Activated CD4-positive, alpha-beta T cell treated with anti-CD3 and anti-CD28 coated beads, Interleukin-2, Interleukin-4, amounts not matched to agents 100 ng/mL and 50 ng/mL, durations not matched to agents 16 hours and 8 hours (primary cell): ENCODE measurements at regions not wholly inside any gene's neighbourhood (a gene's known extent, or its start where the extent isn't known, plus 50 kb on each side); places are given as distances from the start of the nearest gene placed in this dataset.

Experiments
- DNase-seq: peaks from one replicate; pipeline ENCODE4 v3.0.0-alpha.2; 2020; ENCODE audit warnings: low spot score

DNA sequence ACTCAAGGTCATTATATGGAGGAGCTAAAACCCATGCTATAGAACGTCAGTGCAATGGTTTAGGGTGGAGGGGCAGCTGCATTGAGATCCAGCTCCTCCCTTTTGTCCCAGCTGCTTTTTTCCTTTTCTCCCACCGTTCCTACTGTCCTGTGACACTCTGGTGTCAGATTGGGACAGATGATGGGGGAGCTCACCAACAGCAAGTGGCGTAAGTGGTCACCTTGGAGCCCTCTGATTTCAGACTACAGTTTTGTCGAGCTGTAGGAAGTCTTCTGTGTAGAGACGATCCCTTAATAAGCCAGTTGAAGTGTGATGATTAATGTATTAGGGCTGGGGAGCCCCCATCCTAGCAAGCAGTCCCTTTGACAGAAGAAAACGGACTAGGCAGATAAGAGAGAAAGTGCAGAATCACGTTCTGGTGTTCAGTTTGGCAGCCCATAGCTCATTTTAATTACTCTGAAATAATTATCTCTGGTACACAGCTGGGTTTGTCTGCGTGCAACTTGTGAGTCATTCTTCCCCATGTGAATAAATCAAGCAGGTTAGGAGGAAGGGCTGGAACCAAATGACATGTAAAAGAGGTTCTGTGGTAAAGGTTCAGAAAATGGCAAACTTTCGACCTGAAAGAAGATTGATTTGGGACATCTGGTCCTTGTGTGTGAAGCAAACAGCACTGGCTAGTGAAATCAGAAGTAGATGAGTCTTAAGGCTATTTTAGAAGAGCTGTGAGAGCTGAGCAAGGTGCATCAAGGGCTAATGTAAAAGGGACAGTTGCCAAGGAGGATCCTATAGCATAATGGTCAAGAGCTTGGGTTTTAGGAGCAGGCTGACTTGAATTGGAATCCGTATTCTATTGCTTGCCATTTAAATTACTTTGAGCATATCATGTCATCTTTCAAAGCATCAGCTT lies 241.4 kb downstream of the EDEM1 start:
- peak; percentile 15 for DNase-seq

DNA sequence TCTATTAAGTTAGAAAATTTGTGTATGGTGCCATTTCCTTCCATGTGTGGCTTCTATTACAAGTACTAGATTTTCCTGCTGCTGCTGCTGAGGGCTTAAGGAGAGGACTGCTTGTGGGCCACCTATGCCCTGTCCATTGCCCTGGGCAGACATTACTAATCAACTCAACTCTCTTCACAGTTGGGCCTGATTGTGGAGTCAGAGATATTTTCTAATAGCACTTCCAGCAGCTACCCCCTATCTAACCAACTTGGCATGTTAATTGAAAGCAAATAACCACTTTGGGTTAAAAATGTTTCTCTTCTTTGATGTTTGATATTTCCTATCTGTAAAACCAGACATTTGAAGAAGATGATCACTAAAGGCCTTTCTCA lies 242.0 kb downstream of the EDEM1 start:
- no peak for DNase-seq

DNA sequence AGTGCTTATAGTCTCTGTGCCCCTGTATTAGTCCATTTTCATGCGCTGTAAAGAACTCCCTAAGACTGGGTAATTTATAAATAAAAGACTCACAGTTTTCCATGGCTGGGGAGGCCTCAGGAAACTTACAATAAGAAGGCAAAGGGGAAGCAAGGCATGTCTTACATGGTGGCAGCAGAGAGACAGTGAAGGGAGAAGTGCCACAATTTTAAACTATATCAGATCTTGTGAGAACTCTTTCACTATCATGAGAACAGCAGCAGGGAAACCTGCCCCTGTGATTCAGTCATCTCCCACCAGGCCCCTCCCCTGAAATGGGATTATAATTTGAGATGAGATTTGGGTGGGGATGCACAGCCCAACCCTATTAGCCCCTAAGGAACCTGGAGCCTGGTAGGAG lies 243.2 kb downstream of the EDEM1 start:
- DNase-seq = no peak

DNA sequence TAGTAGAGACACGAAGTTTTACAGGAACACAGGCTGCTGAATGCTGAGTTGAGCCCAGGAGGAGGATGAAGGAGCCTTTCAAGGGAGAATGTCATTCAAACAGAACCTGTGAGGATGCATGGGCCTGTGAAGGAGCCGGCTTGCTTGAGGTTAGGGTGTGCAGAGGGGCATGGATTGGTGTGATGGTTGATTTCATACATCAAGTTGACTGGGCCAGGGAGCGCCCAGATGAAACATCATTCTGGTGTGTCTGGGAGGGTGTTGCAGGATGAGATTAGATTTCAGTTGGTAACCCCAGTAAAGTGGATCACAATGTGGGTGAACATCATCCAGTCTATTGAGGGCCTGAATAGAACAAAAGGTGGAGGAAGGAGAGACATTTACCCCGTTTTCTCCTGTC lies 243.6 kb downstream of the EDEM1 start:
- DNase-seq = no peak

DNA sequence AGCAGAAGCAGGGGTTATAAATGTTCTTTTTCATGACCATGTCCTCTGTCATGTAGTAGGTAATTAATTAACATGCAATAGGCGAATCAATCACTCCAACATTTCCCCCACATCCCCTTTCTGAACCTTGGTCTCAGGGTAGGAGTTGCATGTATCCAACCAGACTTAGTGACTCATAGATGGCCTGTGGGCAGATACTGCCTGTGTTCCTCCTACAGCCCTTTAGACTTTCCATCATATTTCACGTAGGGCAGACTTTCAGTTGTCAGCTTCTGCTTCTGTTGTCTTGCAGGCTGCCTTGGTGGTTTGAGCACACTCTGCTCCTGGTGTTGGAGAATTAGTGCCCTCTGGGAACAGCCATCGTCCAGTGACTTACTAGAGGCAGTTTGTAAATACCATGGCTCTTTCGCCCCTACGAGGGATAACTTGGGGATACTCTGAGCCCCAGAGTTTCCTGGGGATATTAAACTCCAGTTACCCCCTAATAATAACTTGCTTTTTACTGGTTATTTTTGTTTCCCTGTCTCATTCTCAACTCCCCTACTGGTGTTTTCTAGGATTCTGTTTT lies 244.4 kb downstream of the EDEM1 start:
- no peak for DNase-seq

DNA sequence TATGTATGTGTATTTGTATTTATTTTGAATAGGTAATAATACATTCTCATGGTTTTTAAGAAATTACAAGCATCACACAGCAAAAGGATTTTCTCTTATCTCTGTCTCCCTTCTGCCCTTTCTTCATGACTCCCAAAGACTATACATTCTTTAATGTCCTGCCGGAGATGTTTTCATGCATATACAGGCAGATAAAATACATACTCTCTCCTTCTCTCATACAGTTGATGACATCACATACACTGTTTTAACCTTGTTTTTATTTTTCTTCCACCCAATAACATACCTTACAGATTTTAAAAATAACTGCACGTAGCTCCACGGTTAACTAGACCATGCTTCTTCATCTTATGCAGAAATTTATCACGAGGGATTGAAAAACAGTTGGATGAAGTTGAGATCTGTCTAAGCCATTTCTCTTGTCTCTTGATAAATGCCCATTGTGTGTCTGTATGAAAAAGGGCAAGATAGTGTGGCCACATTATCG lies 249.8 kb downstream of the EDEM1 start:
- DNase-seq = no peak

DNA sequence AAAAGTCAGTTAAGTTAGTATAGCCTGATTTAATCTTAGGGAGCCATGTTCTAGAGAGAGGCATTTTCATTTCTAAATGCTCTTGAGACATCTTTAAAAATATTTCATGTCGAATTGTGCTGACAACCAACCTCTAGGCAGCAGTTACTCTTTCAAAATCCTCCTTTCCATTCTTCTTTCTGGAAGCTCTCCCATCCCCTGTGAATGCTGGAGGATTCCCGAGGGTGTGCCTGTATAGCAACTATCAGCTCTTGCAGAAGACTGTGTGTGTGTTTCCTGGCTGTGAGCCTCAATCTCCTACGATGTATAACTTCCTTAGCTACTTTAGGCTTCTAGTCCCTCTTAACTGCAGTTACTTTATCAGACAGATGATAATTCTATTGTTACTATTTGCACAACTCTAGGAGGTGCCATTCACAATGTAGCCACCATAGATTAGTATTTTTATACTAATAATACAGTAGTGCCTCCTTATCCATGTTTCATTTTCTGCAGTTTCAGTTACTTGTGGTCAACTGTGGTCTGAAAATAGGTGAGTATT lies 250.3 kb downstream of the EDEM1 start:
- DNase-seq = no peak

DNA sequence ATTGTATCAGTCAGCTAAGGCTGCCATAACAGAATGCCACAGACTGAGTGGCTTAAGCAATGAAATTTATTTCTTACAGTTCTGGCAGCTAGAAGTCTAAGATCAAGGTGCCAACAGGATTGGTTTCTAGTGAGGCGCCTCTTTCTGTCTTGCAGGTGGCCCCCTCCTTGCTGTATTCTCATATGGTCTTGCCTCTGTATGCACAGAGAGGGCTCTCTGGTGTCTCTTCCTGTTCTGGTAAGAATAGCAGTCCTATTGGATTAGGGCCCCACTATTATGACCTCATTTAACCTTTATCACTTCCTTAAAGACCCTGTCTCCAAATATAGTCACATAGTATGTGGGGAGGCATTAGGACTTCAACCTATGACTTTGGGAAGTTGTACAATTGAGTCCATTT lies 253.9 kb downstream of the EDEM1 start:
- DNase-seq = no peak

DNA sequence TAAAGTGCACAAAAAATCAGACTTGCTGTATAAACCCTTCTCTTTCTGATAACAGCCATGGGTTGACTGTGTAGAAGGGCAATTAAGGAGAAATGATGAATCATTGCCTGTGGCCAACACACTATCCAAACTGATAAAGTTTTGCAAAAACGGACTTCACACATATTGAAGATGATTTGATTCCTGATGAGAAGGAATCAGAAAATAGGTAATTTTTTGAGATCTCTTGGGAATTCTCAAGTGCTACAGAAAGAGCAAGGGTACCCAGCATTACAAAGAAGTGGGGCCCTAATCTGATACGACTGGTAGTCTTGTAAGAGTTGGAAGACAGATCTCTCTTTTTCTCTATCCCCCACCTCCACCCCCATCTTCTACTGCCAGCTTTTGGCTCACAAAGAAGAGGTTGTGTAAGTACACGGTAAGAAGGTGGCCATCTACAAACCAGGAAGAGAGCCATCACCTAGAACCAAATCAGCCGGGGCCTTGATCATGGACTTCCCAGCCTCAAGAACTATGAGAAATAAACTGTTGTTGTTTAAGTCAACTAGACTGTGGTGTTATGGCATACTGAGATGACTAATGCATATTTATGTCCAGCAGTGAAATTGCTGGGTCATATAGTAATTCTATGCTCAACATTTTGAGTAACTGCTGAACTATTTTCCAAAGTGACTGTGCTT lies 254.7 kb downstream of the EDEM1 start:
- DNase-seq = no peak

DNA sequence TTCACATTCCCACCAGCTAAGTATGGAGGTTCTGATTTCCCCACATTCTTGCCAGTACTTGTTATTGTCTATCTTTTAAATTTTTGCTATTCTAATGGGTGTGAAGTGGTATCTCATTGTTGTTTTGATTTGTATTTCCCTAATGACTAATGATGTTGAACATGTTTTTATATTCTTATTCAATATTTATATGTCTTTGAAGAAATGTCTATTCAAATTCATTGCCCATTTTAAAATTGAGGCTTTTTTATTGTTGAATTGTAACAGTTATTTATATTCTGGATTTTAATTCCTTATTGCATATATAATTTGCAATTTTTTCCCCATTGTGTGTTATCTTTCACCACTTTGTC lies 255.3 kb downstream of the EDEM1 start:
- no peak for DNase-seq

DNA sequence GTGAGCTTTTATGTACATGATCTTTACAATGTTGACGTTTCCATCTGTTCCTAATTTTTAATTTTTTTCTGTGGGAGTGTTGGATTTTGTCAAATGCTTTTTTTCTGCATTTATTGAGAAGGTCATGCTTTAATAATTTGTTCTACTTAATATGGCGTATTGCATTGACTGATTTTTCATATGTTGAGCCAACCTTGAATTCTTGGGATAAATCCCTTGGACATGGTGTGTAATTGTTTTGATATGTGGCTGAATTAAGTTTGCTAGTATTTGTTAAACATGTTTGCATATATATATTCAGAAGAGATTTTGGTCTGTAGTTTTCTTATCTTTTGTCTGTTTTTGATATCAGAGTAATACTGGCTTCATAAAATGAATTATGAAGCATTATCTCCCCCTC lies 256.7 kb downstream of the EDEM1 start:
- no peak for DNase-seq

DNA sequence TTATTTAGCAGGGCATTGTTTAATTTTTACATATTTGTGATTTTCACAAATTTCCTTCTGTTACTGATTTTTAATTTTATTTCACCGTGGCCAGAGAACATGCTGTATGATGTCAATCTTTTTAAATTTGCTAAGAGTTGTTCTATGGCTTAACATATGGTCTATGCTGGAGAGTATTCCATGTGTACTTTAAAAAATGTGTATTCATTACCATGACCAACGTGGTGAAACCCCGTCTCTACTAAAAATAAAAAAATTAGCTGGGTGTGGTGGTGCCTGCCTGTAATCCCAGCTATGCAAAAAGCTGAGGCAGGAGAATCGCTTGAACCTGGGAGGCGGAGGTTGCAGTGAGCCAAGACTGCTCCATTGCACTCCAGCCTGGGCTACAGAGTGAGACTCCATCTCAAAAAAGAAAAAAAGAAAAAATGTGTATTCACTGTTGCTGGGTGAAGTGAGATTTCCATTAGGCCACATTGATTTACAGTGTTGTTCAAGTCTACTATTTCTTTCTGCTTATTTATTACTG lies 258.2 kb downstream of the EDEM1 start:
- no peak for DNase-seq

DNA sequence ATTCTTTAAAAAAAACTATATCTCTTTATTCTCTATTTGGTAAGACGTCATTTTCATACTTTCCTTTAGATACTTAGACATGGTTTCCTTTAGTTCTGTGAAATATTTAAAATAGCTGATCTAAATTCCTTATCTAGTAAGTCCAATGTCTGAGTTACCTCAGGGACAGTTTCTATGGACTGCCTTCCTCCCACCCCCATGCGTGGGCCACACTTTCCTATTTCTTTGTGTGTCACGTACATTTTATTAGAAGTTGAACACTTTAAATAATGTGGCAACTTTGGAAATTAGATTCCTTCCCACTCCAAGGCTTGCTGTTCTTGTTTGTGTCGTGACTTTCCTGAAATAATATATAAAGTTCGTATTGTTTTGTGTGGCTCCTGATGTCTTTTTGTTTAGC lies 260.7 kb downstream of the EDEM1 start:
- no peak for DNase-seq

DNA sequence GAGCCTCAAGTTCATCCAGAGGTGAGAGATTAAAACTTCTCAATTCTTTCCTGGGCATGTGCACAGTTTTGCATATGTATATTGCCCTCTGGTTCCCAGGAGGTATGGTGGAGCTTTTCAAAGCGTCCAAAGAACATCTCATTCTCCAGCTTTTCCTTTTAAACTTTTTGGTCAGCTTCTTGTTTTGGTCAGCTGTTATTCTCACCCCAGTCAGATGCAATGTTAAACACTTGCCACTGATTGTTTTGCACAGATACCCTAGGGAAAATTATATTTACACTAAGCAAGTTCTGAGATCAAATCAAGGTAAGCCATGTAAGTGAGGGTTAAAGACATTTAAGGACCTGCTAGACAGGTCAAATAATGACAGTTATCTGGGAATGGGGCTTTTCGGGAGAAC lies 261.3 kb downstream of the EDEM1 start:
- DNase-seq = no peak

DNA sequence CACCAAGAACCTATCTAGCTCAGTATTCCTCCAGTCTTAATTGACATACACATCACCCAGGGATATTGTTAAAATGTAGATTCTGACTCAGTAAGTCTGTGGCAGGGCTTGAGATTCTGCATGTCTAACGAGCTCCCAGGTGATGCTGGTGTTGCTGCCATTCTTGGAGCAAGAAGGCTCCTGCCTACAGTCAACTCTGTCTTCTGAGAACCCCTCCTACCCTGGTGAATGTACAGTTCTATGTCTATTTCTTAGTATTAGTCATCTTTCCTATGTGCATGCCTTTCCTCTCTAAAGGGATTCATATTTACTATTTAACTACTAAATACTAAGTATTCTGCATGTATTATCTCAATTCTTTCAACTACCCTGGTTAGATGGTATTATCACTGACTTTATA lies 268.7 kb downstream of the EDEM1 start:
- no peak for DNase-seq

DNA sequence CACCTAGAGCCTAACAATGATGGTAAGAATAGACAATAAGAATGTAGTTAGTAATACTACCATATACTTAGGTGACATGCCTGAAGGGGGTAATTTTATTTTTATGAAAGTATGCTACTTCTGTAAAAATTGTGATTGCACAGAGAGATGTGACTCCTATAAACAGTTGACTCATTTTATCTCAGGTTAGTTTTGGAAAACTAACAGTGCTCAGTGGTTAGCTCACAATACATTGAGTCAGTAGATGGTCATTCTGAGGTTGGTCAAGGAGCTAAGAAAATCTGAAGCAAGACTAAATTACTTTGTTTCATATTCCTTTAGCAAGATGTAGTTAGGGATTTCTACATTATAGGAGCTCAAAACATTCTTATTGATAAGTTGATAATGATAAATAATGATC lies 271.0 kb downstream of the EDEM1 start:
- no peak for DNase-seq

DNA sequence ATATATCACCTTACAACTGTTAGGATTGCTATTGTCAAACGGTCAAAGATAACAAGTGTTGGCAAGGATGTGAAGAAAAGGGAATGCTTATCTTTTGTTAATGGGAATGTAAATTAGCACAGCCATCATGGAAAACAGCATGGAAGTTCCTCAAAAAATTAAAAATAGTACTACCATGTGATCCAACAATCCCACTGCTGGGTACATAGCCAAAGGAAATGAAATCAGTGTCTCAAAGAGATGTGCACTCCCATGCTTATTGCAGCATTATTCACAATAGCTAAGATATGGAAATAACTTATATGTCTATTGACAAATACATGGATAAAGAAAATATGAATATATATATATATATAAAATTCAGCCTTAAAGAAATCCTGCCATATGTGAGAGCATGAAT lies 274.6 kb downstream of the EDEM1 start:
- DNase-seq = no peak

DNA sequence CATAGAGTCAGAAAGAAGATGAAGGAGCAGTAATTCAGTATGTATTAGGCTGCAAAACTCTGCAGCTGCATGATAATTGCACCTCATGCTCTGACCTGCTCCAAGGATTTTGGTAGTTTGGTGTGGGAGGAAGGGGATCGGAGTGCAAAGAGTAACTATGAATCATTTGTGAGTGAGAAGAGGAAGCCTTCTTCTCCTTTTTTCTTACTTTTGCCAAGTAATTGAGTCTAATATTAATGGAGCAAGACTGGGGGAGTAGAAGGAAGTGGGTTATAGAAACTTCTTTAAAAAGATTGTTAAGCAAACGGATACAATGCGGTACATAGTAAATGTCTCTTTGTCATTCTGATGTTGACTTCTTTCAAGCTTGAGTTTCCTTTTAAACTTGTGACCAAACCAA lies 276.5 kb downstream of the EDEM1 start:
- DNase-seq = no peak

DNA sequence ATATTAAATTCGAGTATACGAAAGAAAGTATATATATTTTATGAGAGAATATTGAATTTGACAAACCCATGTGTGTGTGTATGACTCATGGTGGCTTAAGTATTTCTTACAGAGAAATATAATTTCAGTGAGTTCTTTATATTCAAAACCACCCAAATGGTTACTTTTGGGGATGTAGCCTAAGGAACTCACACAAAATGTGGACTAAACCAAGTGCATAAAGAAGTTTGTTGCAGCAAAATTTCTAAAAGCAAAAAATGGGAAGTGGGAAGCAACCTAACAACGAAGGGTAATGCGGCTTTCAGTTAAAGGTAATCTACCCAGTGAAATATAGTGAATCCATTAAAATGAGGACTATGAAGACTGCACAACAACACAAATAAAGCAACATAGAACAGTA lies 277.1 kb downstream of the EDEM1 start:
- no peak for DNase-seq

DNA sequence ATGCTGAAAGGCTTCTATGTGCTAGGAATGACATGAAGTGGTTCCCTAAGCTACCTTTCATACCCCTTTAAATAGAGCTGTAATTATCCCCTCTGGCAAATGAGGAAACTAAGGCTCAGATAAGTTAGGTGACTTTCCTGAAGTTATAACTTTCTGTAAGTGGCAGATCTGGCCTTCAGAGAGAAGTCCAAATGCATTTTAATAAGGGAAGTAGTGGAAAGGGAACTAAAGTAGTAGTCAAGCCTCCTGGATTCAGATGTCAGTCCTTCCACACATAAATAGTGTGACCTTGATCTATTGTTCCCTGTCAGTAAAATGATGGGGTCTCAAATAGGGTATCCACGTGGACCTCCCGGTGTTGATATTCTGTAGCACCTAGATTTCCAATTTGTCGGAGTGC lies 277.7 kb downstream of the EDEM1 start:
- no peak for DNase-seq

DNA sequence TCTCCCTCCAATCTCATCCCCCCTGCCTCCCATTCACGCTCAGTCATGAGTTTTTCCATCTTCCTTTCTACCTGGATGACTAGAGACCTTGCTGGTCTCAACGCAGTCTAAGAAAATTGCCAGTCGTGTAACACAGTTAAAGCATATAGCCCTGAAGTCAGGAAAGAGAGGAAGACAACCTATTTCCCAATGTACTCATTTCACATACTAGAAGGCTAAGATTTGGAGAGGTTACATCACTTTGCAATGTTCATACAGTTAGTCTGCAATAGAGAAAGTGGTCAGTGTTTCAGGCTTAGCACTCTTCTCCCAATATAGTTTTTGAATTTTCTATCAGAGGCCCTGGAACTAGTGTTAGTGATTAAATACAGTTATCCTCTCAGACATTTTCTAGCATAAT lies 278.6 kb downstream of the EDEM1 start:
- DNase-seq = no peak

DNA sequence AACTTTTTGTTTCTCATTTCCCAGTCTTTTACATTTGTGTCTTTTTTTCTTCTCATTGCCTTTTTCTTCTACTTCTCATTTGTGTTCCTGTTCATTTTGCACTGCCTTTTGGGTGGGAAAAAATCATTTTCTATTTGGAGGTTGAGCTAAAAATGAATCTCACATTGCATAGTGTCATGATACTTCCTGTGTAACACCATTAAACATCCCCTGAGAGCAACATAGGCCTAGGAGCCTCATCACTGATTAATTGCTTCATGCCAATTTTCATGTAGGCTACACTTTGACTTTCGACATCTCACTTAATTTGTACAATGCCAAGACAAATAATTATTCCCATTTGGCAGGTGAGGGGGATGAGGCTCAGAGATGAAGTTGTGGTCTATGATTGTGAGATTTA lies 279.2 kb downstream of the EDEM1 start:
- DNase-seq = no peak

DNA sequence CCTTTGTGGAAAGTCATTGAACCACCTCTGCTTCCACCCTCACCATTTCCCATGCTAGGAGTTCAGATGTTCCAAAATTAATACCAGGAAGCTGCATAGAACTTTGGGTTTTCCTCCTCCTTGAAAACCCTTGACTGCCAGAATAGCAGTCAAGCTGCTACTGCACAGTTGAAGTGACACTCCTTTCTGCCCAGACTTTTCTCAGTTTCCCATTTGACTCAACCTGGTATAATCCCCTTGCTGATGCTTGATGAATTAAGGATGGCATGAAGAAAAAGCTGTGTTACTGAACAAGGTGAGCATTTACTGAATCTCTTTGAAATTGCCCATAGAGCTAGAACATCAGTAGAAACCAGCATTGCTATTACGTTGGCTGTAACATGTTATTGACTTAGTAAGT lies 286.0 kb downstream of the EDEM1 start:
- no peak for DNase-seq
